ENCODE measurements at regions not wholly inside any gene's neighbourhood (a gene's known extent, or its start where the extent isn't known, plus 50 kb on each side); places are given as distances from the start of the nearest gene placed in this dataset.

- H4K91ac ChIP-seq (replicated peaks; ENCODE audit: insufficient read length, low read length), result no peak overlapping the region
- no peak overlapping the region for H3K4me2 ChIP-seq (ENCODE audit: insufficient read depth in 1 of 2, low read depth in 2 of 2, low read length in 2 of 2)
- no peak overlapping the region for H3K14ac ChIP-seq (ENCODE audit: insufficient read length)
- H3K4ac ChIP-seq (replicated peaks; ENCODE audit: insufficient read length, low read depth, low read length), result no peak overlapping the region
- ChIA-PET POLR2A (ENCODE audit: partially characterized antibody) (no interaction called here), CTCF (ENCODE audit: partially characterized antibody) (interaction anchor here (0.7 to 2.0 kb wide), 2 partner anchors 11 to 43 kb away, joined by 3 to 9 read pairs; no protein-coding TSS in a partner anchor)
- H3K23ac ChIP-seq (ENCODE audit: insufficient read length), result no peak overlapping the region
- no peak overlapping the region for H4K5ac ChIP-seq (ENCODE audit: insufficient read length, low read depth, low read length)
- H2BK20ac ChIP-seq (ENCODE audit: low read length), result no peak overlapping the region
- H3K27ac ChIP-seq (ENCODE audit: low read depth, low read length), result no peak overlapping the region
- no peaks in the 10 kb centered on the region for H3K4me1 ChIP-seq (replicated peaks in 1 of 4; ENCODE audit: control insufficient read depth in 3 of 4, insufficient read depth in 4 of 4, low read length in 3 of 4)
- H2BK120ac ChIP-seq (replicated peaks; ENCODE audit: low read depth, low read length), result no peak overlapping the region
- H3K56ac ChIP-seq (replicated peaks; ENCODE audit: insufficient read length, low read depth, low read length), result no peak overlapping the region
- no peak overlapping the region for H4K8ac ChIP-seq (ENCODE audit: extremely low read depth, insufficient read depth, low read length)
- H2BK12ac ChIP-seq (ENCODE audit: low read depth, low read length), result no peak overlapping the region
- no peaks in the 10 kb centered on the region for H3K9me3 ChIP-seq (ENCODE audit: insufficient read depth in 2 of 2, low read depth in 1 of 2, low read length in 1 of 2)
- no peaks in the 10 kb centered on the region for H4K20me1 ChIP-seq (replicated peaks in 1 of 2; ENCODE audit: control insufficient read depth in 1 of 2, insufficient read depth in 2 of 2, low read length in 2 of 2)
- H2BK5ac ChIP-seq (ENCODE audit: low read depth, low read length), result no peak overlapping the region
- H3K9ac ChIP-seq (replicated peaks in 1 of 4; ENCODE audit: extremely low read depth in 1 of 4, low read depth in 3 of 4, low read length in 3 of 4), result no peak overlapping the region
- H2AFZ ChIP-seq (ENCODE audit: low read length), result no peak overlapping the region
- WGBS, 2 experiments (ENCODE audit: extremely low coverage in 1 of 2, insufficient coverage in 1 of 2, insufficient read length in 1 of 2, insufficient replicate concordance in 2 of 2, low coverage in 1 of 2, low lambda C conversion rate in 2 of 2, missing lambda C conversion rate in 1 of 2), result 92% methylated on average over 4 of the region's 4 CpGs; no CpG with 5 or more reads in 1 of the 2 experiments
- 0 out of 2 replicates have a peak, but pooled peaks cover 2% of the 10 kb centered on the region for H3K23me2 ChIP-seq (ENCODE audit: low read depth, low read length)
- H2BK15ac ChIP-seq (ENCODE audit: low read length), result no peak overlapping the region
- no peak overlapping the region for H3K18ac ChIP-seq (ENCODE audit: extremely low read depth, low read length)
- H3K27me3 ChIP-seq (replicated peaks in 1 of 4; ENCODE audit: control insufficient read depth in 3 of 4, extremely low read depth in 1 of 4, insufficient read depth in 3 of 4, low read length in 3 of 4), result no peaks in the 10 kb centered on the region
- no peaks in the 10 kb centered on the region for H3K79me1 ChIP-seq (ENCODE audit: low read depth, low read length)
- DNase-seq (ENCODE audit: low read depth in 1 of 2, low spot score in 2 of 2) (no peak), FAIRE-seq (no peak)
- no peaks in the 10 kb centered on the region for H3K36me3 ChIP-seq (ENCODE audit: control insufficient read depth in 2 of 4, insufficient read depth in 4 of 4, low read length in 3 of 4)
- H3K4me3 ChIP-seq (ENCODE audit: extremely low read depth in 1 of 4, insufficient read depth in 2 of 4, low read depth in 3 of 4, low read length in 4 of 4), result no peak overlapping the region
- no peaks in the 10 kb centered on the region for H3K79me2 ChIP-seq (ENCODE audit: control insufficient read depth in 1 of 2, insufficient read depth in 2 of 2, low read length in 2 of 2)
- H2AK5ac ChIP-seq (ENCODE audit: low read depth, low read length), result no peak overlapping the region
- TF ChIP-seq SRF (IDR thresholded peaks at IDR 0.05; ENCODE audit: low read depth, low read length) (no peak), TAF7 (optimal IDR thresholded peaks at IDR 0.05; ENCODE audit: borderline replicate concordance, low read depth, low read length) (no peak), HDAC6 (IDR thresholded peaks at IDR 0.05; ENCODE audit: low read depth, low read length) (no peak), PHF8 (conservative IDR thresholded peaks at IDR 0.05; ENCODE audit: low read depth, low read length) (no peak), GABPA (IDR thresholded peaks at IDR 0.05; ENCODE audit: borderline replicate concordance, insufficient read depth, low read length) (no peak)
Observed at GRCh38 chr2:71844967-71845366, 302.7 kb downstream of the CYP26B1 start.
